ENCODE measurements at regions not wholly inside any gene's neighbourhood (a gene's known extent, or its start where the extent isn't known, plus 50 kb on each side); places are given as distances from the start of the nearest gene placed in this dataset.

DNA sequence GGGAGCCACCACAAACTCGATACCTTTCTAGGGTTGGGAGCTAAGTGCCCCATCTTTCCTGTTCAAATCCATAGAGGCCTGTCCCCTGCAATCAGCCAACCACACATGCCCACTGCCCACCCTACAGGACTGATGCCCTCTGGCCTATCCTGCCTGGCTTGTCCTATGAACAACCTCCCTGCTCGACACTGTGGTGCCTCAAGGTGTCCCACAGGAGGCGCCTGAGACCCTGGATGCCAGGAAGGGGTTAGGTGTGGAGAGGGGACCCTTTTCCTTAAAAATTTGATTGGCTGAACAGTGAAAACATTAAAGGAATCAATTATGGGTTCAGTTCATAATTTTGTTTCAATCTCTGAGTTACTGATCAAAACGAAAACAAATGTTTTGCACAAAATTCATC, 97.3 kb upstream of the FZD10 start:
- DNase-seq (ENCODE audit: extremely low read depth in 1 of 11, low read depth in 9 of 11, low spot score in 4 of 11): no peak

DNA sequence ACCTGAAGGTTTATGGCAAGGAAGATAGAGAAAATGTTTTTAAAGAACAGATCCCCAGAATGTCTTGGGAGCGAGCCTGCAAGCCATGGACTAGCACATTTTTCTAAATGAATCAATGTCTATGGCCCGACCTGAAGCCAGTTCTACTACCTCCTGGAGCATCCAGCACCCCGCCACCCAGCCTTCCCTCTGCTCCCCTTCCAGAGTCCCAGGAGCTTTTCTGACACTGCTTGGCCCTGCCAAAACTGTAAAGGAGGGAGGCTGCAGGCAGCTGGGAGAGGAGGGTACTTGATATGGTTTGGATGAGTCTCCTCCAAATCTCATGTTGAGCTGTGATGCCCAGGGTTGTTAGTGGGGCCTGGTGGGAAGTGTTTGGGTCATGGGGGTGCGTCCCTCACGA, 95.5 kb upstream of the FZD10 start:
- no peak for DNase-seq (ENCODE audit: extremely low read depth in 1 of 11, low read depth in 9 of 11, low spot score in 4 of 11)

DNA sequence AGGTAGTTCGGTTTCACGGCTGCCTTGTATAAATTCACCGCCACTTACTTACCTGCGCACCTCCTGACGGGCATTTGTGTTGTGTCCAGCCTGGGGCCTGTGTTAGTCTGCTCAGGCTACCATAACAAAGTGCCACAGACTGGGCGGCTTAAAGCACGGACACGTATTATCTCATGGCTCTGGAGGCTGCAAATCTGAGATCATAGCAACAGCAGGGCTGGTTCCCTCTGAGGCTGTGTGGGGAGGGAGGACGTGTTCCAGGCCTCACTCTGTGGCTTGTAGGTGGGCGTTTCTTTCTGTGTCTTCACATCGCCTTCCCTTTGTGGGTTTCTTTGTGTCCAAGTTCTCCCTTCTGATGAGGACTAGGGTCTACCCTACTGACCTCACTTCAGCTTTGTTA, 93.5 kb upstream of the FZD10 start:
- no peak for DNase-seq (ENCODE audit: extremely low read depth in 1 of 11, low read depth in 9 of 11, low spot score in 4 of 11)

DNA sequence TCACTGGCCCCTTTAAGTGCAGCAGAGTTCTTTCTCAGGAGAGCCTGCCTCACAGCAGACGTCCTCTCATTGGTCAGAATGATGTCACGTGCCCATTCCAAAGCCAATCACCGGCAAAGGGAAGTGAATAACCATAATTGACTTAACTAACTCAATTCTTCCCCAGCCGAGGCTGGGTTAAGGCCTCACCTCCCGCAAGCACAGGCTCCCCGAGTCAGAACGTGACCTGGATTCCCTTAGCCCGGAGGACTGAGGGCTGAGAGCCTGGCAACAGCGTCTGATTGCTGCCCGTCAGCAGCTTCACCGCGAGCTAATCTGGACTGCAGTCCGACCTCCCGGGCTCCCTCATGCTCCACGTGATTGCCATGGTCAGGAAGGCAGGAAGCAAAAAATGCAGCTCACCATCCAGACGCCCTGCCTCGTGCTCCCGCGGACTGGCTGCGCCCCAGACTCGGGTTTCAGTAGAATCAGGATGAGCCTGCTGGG, 92.1 kb upstream of the FZD10 start:
- peak in 1 of 11 donors; percentile 39 for DNase-seq (ENCODE audit: extremely low read depth in 1 of 11, low read depth in 9 of 11, low spot score in 4 of 11)

DNA sequence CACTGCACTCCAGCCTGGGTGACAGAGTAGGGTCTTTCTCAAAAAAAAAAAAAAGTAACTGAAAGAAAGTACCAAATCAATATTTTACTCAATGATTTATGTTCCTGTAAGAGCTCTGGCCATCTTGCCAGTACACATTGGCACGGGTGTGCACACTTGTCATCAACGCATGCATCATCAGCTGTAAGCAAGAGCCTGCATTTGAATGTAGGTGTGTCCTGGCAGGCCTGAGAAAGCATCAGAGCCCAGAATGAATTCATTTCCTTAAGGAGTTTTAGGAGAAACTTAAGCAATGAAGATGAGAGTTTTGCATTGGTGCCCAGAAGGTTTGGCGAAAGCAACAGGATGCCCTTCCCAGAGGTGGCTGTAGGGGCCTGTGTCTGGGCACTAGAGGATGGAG, 88.5 kb upstream of the FZD10 start:
- no peak for DNase-seq (ENCODE audit: extremely low read depth in 1 of 11, low read depth in 9 of 11, low spot score in 4 of 11)

DNA sequence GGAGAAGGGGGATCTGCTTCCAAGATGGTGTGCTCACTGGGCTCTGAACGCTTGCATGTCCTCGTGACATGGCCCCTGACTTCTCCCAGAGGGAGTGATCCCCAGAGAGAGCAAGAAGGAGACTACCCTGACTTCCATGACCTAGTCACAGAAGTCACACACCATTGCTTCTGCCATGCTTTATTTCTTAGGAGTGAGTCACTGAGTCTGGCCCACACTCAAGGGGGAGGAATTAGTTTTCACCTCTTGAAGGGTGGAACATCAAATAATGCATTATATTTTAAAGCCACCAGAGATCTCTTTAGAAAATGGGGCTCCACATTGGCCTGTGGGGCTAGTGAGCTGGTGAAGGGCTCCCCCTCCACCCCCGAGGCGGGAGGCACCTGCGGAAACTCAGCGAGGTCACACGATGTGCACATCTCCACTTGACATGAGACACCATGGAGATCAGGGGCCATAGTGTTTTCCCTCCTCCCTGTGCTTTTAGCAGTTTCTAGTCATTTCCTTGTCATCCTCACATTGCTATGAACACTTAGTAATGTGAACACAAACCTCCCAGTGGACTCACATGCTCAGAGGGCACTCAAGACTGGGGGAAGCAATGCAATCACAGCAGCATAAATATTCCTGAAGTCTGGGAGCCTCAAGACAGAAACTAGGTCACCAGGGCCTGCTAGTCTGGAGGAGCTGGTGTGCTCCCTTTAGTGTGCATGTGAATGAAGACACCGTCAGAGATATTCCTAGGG, 87.4 kb upstream of the FZD10 start:
- no peak for DNase-seq (ENCODE audit: extremely low read depth in 1 of 11, low read depth in 9 of 11, low spot score in 4 of 11)

DNA sequence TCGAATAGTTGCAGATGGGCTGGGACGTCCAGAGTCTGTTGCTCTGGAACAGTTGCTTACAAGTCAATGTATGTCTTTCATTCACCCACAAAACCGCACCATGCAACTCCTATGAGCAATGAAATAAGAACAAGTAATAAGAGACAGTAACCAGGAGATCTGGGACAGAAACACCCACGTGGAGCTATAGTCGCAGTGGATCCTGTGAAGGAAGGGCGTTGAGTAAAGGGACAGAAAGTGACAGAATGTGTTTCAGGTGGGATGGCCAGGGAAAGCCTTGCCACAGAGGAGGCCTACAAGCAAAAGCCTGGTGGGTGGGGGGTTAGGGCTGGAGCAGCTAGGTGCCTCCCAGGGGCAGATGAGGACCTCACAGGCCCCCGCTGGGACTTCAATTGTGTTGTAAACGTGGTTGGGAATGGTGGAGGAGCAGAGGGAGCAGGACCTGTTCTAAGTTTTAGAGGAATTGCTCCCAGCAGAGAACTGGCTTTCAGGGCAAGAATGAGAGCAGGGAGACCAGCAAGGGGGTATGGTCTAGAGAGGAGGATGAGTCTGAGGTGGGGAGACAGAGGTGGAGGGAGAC, 86.7 kb upstream of the FZD10 start:
- no peak for DNase-seq (ENCODE audit: extremely low read depth in 1 of 11, low read depth in 9 of 11, low spot score in 4 of 11)

DNA sequence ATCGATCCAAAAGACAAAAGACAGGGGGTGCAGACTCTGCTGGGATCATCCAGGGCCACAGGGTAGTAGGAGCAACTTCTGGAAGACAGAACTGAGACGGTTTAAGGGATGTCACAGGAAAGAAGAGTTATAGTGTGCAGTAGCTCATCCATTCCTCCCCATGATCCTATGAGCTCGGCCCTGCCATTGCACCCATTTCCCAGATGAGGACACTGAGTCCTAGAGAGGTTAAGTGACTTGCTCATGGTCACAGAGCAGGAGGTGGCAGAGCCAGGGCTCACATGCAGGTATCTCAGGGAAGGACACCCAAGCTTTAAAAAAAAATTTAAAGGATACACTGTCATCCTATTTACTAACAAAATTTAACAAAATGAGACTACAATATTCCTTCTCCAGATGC, 86.1 kb upstream of the FZD10 start:
- DNase-seq (ENCODE audit: extremely low read depth in 1 of 11, low read depth in 9 of 11, low spot score in 4 of 11): no peak

DNA sequence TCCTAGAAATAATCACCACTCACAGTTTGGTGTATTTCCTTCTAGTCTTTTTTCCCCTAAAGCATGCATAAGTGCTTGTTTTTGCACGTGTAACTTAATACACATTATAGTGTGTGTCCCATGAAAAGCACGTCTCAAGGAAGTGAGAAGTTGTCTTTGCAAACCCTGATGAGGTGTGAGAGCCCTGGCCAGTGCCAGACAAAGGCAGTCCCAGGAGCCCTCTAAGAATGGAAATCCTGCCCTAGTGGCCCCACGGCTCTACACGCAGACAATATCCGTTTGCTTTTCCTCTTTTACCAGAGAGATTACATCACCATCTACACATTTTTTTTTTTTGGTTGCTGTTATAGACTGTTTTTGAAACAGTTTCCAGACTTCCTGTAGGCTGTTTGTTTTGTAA, 85.5 kb upstream of the FZD10 start:
- no peak for DNase-seq (ENCODE audit: extremely low read depth in 1 of 11, low read depth in 9 of 11, low spot score in 4 of 11)

DNA sequence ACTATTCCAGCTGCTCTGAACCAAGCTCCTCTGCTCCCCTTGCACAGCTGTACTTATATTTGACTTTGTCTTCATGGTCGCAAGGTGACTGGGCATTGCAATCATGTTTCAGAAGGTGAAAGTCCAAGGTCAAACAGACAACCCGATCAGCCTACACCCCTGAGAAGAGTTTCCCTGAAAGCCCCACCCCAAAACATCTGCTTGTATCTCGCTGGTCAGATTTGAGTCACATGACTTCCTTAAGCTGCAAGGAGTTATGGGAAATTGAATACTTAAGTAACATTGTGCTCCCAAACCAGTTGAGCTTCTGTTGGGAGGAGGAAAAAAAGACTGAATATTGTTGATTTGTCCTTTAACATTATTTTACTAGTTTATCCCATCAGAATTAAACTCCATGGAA, 83.4 kb upstream of the FZD10 start:
- DNase-seq (ENCODE audit: extremely low read depth in 1 of 11, low read depth in 9 of 11, low spot score in 4 of 11): no peak

DNA sequence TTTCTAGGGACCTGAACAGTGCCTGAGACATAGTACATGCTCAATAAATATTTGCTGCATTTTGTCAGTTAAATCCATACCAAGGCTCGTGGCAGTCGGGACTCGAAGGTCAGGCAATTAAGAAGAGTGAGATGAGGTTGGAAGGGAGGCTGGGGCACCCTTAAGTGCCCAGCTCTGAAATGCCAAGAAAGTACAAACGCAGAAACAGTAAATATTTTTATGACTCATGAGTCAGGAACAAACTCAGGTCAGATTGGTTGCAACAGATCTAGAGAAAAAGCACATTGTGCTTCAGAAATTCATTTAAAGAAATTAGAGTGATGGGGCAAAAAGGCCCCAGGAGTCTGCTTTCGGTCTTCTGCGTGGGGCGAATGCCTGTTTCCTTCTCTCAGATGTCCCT, 83.0 kb upstream of the FZD10 start:
- no peak for DNase-seq (ENCODE audit: extremely low read depth in 1 of 11, low read depth in 9 of 11, low spot score in 4 of 11)

DNA sequence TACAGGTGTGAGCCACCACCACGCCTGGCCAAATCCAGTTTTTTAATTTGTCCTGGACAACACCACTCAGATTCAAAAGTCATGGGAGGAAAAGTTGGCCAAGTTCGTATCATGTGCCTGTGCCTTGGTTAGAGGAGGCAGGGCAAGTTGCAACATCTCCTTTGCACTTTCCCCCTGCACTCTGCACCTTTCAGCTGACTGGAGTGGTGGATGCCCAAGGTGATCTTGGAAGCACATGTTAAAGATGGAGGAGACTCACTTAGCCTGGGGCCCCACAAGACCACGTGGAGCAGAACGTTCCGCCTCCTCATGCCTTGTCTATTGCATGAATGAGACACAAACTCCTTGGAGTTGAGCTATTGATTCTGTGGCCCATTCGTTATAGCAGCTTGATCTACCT, 82.1 kb upstream of the FZD10 start:
- no peak for DNase-seq (ENCODE audit: extremely low read depth in 1 of 11, low read depth in 9 of 11, low spot score in 4 of 11)

DNA sequence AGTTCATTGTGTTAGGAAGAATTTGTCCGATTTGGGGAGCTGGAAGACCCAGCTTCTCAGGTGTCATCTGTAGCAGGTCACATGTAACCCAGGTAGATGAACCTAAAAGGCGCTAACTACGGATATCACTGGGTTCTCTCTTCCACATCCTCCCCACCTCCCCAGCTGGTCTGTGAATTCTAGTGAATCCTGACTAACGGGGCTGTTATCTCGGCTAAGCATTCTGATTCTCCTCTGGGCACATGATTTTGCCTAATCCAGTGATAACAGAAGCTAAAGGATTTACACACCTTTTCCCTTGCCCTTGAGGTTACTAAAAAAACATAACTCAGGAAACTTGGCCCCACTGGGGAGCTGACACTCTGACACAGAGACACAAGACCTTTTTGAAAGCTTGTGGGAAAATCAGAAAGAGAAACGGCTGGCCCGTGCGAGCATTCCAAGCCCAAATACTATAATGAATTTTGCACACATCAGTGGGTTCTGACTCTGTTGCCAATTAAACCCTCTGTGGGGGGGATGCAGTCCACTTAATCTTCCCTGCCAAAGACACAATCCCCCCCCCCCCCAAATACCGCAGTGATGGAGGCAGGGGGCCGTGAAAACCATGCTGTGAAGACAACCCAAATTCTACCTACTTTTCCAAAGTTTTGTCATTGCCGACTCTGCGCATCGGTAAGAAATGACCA, 81.0 kb upstream of the FZD10 start:
- no peak for DNase-seq (ENCODE audit: extremely low read depth in 1 of 11, low read depth in 9 of 11, low spot score in 4 of 11)

DNA sequence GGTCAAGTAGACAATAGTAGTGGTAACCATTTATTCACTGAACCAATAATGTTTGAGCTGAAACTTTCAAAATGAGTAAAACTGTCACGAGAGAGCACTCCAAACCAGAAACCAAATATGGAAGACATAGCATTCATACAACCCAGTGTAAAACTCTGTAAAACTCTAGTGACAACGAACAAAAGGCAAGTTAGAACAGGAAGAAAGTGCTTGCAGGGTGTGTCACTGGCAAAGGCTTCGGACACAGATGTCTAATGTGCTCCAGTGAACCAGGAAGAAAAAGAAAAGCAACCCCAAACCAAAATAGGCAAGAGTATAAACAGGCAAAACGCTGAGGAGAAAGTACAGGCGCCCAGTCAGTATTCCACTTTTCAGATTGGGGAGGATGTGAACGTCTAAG, 79.3 kb upstream of the FZD10 start:
- DNase-seq (ENCODE audit: extremely low read depth in 1 of 11, low read depth in 9 of 11, low spot score in 4 of 11): no peak

DNA sequence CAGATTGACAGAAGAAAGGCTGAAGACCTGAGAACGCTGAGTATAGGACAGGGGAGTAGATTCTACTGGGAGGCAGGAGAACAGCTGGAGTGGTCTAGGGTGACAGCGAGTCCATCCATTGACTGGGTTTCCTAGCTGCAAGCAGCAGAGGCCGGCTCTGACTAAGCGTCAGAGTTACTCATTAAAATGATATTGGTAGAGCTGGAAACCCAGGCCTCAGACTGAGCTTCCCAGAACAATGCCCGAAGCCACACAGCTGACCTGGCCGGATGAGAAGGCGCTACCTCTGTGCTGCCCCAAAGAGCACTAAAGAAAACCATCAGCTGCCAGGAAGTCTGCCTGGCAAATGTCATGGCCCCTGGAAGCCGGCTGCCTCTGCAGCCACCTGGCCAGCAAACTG, 78.5 kb upstream of the FZD10 start:
- no peak for DNase-seq (ENCODE audit: extremely low read depth in 1 of 11, low read depth in 9 of 11, low spot score in 4 of 11)

DNA sequence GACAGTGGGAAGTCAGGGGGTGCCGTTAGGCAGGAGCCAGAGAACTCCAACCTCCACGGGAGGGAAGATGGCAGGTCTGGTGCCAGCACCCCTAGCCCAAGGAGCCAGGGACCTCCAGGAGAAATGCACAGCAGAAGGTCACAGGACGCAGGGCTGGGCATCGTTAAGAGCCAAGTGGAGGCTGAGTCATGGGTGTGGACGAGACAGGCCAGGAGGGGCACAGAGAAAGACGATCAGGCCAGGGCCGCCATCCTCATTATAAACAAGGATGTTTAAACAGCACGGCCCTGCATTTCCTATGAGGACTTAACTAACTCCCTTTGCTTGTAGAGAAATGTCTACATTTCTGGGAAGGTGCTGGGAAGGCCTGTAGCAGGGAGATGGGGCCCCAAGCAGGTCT, 77.9 kb upstream of the FZD10 start:
- DNase-seq (ENCODE audit: extremely low read depth in 1 of 11, low read depth in 9 of 11, low spot score in 4 of 11): no peak

DNA sequence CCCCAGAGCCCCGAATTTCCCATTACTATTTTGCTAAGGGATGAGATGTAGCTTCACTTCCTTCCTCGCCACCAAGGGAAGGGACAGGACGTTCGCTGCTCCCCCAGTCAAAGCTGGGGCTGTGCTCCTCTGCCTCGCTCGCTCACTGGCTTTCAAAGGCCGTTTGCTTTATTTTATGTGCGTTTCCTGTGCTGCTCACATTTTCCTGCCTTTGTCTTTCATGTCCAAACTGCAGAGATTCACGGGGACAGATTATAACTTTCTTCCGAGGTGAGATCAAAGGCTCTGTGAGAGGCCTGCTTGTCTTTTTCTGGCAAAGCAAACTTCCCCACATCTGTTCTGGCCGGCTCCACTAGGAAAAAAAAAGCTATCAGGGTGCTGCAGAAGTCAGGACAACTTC, 76.0 kb upstream of the FZD10 start:
- no peak for DNase-seq (ENCODE audit: extremely low read depth in 1 of 11, low read depth in 9 of 11, low spot score in 4 of 11)

DNA sequence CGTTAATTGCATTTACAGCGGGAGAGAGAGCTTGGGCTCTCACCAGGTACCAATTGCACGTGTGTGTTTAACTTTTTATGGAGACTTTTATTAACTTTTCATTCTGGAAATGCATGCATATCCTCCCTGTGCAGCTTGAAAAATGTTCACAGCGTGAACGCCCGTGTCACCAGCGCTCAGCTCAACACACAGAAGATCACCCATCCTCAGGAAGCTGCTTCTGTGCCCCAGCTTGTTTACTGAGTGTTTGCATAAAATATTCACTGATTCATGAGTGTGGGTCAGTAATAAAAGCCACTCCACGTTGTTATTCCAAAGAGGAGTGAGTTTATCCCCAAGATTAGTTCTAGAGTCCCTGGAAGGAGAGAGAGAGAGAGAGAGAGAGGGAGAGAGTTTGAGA, 75.5 kb upstream of the FZD10 start:
- DNase-seq (ENCODE audit: extremely low read depth in 1 of 11, low read depth in 9 of 11, low spot score in 4 of 11): no peak

DNA sequence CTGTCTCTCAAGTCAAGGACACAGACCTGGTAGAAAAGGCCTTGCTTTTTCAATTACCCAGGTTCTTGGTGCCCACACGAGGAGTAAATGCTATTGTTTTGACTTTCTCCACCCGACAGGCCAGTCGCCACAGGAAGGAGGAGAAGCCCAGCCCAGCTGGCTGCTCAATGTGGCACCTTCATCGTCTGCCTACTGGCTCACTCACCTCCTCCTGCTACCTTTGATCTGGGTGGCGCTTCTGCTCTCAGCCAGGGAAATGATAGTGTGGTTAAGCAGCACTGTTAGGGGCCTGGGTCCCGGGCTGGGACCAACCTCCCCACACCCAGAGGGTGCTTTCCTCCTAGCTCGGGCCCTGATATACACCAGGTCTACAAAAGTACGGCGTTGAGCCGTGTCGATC, 75.0 kb upstream of the FZD10 start:
- DNase-seq (ENCODE audit: extremely low read depth in 1 of 11, low read depth in 9 of 11, low spot score in 4 of 11): no peak

DNA sequence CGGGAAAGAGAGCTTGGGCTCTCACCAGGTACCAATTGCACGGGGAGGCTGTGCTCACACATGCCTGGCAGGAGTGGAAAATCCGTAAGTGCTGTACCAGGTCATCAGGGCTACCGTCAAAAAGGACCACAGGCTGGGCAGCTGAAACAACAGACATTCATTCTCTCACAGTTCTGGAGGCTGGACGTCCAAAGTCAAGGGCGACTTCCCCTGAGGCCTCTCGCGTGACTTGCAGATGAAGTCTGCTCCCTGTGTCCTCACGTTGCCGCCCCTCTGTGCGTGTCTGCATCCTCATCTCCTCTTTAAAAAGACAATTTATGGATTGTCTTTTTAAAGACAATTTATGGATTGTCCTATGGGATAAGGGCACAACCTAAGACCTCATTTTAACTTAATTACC, 73.8 kb upstream of the FZD10 start:
- no peak for DNase-seq (ENCODE audit: extremely low read depth in 1 of 11, low read depth in 9 of 11, low spot score in 4 of 11)

DNA sequence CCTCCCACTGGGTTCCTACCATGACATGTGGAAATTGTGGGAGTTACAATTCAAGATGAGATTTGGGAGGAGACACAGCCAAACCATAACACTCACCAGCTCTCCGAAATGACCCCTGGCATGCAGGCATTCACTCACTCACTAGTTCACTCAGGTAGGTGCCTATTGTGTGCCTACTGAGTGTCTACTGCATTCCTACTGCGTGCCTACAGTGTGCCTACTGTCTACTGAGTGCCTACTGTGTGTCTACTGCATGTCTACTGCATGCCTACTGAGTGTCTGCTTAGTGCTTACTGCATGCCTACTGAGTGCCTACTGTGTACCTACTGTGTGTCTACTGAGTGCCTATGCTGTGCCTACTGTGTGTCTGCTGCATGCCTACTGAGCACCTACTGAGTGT, 71.7 kb upstream of the FZD10 start:
- DNase-seq (ENCODE audit: extremely low read depth in 1 of 11, low read depth in 9 of 11, low spot score in 4 of 11): no peak
